Immature natural killer cell (primary cell): ENCODE measurements at regions not wholly inside any gene's neighbourhood (a gene's known extent, or its start where the extent isn't known, plus 50 kb on each side); places are given as distances from the start of the nearest gene placed in this dataset.

ENCODE experiments used
- DNase-seq, 3 donors: peaks; one replicate each; pipeline ENCODE4 v3.0.0; 2022; ENCODE audit warnings: mixed read lengths in 1 of 3
- H3K27ac Mint-ChIP-seq, 6 donors: one replicate each; pipeline ENCODE4 v1.8.0; 2020; ENCODE audit warnings: mixed read lengths in 6 of 6, mild to moderate bottlenecking in 5 of 6, inconsistent platforms in 4 of 6, moderate library complexity in 3 of 6
- H3K27me3 Mint-ChIP-seq, 3 donors: one replicate each; pipeline ENCODE4 v1.8.0; 2020 to 2021; ENCODE audit warnings: low read depth in 3 of 3, mild to moderate bottlenecking in 3 of 3, mixed read lengths in 3 of 3, moderate library complexity in 3 of 3, inconsistent platforms in 1 of 3
- H3K36me3 Mint-ChIP-seq, 3 donors: one replicate each; pipeline ENCODE4 v1.8.0; 2020; ENCODE audit warnings: mixed read lengths in 3 of 3, inconsistent platforms in 2 of 3, mild to moderate bottlenecking in 2 of 3
- H3K4me1 Mint-ChIP-seq, 2 donors: one replicate each; pipeline ENCODE4 v1.8.0; 2020; ENCODE audit warnings: inconsistent platforms in 2 of 2, mild to moderate bottlenecking in 2 of 2, mixed read lengths in 2 of 2, moderate library complexity in 1 of 2
- H3K4me3 Mint-ChIP-seq, 5 donors: one replicate each; pipeline ENCODE4 v1.8.0; 2020; ENCODE audit warnings: mild to moderate bottlenecking in 5 of 5, mixed read lengths in 5 of 5, inconsistent platforms in 3 of 5, moderate library complexity in 3 of 5
- H3K9me3 Mint-ChIP-seq, 6 donors: one replicate each; pipeline ENCODE4 v1.8.0; 2020; ENCODE audit warnings: mild to moderate bottlenecking in 6 of 6, mixed read lengths in 6 of 6, inconsistent platforms in 4 of 6, moderate library complexity in 3 of 6

DNA sequence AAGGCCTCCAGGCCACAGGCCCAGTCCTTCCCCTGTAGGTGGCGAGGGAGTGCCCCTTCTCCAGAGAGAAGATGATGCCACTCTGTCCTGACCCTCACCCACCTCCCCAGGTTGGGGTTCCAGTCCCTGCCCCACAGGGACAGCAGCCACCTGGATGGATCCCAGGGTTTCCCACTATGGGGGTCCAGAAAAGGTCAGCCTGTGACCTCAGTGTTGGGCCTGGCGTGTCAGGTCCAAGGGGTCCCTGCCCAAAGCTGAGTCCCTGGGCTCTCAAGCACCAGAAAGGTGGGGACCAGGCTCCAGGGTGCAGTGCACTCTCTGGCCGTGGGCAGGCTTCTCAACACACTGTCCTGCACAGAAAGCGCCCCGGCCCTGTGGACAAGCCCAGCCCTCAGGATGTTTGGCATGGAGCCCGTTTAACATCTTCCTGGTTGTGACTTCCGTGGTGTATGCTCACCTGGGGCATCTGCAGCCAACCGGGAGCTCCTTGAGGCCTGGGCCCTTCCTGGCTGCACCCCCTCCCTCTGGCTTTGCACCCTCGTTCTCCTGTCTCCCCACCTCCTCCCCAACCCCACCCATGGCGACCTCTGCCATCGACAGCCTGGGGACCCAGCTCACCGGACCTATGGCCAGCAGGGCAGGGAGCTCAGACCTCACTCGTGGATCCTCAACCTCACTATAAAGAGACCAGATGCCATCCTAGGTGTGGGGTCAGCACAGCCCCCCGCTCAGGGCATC is 58.3 kb upstream of the PPP2R2D start:
- Mint-ChIP-seq H3K27me3 (peaks cover 0 to 7% (median 0%) of the 10 kb centered on the region in 3 donors), H3K36me3 (no peaks in the 10 kb centered on the region), H3K27ac (no peak overlapping the region), H3K9me3 (no peaks in the 10 kb centered on the region), H3K4me3 (no peak overlapping the region), H3K4me1 (no peaks in the 10 kb centered on the region)
- DNase-seq = no peak

DNA sequence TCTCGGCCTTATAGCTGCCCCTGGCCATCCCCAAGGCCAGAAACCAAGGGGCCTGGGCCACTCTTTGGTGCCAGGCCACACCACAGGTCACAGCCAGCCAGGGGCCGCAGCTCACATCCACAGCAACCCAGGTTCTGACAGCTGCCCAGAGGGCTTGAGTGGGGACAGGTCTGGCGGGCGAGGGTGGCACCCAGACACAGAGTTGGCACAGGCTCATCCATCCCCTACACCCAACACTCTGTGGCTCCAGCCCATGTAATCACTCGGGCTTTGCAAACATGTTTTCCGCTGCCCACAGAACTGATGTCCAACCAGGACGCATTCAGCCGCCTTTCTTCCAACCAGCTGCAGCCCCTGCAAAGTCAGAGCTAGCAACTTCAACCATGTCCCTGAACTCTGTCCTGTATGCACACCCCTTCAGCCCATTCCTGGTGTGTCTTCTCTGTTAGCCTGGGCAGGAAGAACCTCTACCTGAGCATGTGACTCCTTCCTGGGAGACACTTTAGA is 57.7 kb upstream of the PPP2R2D start:
- no peaks in the 10 kb centered on the region for H3K36me3 Mint-ChIP-seq
- peaks cover 0 to 7% (median 0%) of the 10 kb centered on the region in 3 donors for H3K27me3 Mint-ChIP-seq
- H3K9me3 Mint-ChIP-seq = no peaks in the 10 kb centered on the region
- no peak overlapping the region for H3K27ac Mint-ChIP-seq
- no peak for DNase-seq
- H3K4me1 Mint-ChIP-seq = no peaks in the 10 kb centered on the region
- H3K4me3 Mint-ChIP-seq = no peak overlapping the region

DNA sequence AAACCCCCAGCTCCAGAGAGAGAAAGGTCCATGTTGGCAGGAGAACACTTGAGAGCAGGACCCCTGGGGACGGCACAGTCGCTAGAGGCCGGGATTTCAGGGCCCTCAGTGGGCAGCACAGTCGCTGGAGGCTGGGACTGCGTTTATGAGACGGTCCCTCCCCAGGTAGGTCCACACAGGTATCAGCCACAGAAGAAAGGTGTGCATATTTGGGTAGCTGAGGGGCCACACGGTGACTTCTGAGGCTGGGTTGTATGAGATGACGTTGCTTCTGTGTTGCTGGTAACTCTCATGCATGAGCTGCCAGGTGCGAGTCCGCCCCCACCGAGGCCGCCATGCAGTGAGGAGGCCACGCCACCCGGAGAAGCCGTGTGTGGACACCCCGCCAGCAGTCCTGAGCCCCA is 56.9 kb upstream of the PPP2R2D start:
- Mint-ChIP-seq H3K36me3 (no peaks in the 10 kb centered on the region), H3K27ac (no peak overlapping the region), H3K27me3 (peaks cover 0 to 7% (median 0%) of the 10 kb centered on the region in 3 donors), H3K4me3 (no peak overlapping the region), H3K4me1 (no peaks in the 10 kb centered on the region), H3K9me3 (no peaks in the 10 kb centered on the region)
- DNase-seq = no peak

DNA sequence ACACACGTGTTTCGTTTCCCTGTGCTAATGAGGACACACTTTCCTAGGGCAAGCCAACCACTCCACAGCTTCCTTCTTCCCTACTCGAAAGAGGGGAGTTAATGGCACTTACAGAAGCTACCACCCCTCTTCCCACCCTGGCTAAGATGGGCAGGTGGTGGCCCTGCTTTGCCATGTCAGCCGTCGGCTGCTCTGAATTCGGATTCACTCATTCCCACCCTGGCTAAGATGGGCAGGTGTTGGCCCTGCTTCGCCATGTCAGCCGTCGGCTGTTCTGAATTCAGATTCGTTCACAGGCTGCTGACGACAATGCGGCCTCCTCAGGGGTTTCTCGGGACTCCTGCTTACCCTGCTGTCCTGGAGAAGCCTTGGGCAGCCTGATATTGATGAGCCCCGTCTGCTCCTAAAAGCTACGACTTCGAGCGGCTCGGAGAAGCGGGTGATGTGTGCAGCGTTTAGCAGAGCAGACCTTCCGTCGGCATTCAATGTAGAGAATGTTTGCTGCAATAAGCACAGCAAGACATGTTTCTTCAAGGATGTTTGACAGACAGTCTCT is 56.2 kb upstream of the PPP2R2D start:
- no peak overlapping the region for H3K27ac Mint-ChIP-seq
- peaks cover 0 to 7% (median 0%) of the 10 kb centered on the region in 3 donors for H3K27me3 Mint-ChIP-seq
- no peak for DNase-seq
- no peaks in the 10 kb centered on the region for H3K4me1 Mint-ChIP-seq
- H3K4me3 Mint-ChIP-seq = no peak overlapping the region
- no peaks in the 10 kb centered on the region for H3K36me3 Mint-ChIP-seq
- H3K9me3 Mint-ChIP-seq = no peaks in the 10 kb centered on the region

DNA sequence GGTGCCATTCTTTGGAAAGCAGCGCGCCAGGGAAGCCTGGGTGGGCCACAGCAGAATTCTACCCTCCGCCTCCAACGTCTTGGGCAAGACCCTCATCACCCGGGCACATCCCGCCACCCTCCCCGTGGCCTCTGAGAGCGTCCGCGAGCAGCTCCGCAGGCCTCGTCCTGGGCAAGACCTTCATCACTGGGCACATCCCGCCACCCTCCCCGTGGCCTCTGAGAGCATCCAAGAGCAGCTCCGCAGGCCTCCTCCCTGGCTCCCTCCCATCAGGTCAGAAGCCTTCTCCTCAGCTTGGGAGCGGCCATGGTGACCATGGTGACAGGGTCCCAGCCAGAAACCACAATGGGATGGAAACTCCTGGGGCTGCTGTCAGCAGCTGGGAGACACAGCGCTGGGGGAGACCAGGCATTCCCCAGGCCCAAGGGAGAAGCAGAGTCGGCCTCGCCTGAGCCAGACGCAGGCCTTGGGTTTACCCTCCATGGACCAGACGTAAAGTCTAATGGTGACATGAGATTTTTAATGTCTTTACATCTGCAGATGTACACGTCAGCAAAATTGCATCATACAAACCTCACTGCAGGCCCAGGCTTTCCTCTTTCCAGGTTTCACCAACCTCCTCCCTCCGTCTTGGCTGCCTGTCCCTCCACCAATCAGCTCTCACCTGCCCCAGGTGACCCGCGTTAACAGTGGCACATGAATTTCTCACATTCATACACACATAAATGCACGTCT is 55.1 kb upstream of the PPP2R2D start:
- Mint-ChIP-seq H3K36me3 (no peaks in the 10 kb centered on the region), H3K27ac (no peak overlapping the region)

DNA sequence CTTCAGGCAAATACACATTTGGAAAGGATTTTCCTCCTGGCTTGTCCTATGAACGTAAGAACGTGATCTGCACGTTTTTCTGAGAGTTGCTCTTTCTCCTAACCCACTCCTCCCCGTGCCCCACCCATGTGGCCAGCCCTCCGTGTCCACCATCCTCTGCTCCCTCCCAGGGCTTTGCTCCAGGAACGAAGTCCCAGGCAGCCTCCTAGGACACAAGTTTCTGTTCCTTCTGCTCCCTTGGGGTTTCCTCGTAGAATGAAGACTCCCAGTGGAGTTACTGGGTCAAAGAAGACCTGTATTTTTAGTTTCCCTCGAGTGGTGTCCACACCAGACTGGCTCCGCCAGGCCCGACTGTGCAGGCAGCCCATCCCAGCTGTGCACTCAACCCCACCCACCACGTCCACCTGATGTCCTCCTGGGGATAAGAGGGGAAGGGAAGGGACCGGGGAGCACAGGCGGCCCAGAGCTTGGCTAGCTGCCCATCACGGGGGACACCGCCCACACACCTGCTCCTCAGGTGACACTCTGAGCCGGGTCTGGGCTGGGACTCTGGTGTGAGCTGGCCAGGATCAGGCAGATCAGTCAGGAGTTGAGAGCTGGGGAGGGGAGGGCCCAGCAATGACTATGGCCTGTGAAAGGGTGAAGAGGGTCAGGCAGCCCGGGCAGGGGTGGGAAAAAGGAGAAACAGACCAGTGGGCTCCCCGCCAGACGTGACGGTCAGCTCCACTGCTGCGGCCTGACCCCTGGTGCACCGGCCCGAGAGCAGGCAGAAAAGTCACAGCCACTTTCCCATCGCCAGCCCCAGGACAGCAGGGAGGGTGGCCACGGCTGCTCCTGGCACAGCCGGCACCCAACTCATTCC is 54.3 kb upstream of the PPP2R2D start:
- H3K36me3 Mint-ChIP-seq = no peaks in the 10 kb centered on the region
- peaks cover 0 to 11% (median 0%) of the 10 kb centered on the region in 3 donors for H3K27me3 Mint-ChIP-seq
- H3K27ac Mint-ChIP-seq = no peak overlapping the region
- H3K4me1 Mint-ChIP-seq = no peaks in the 10 kb centered on the region
- H3K9me3 Mint-ChIP-seq = no peaks in the 10 kb centered on the region
- H3K4me3 Mint-ChIP-seq = no peak overlapping the region
- DNase-seq = no peak

More for the DNA sequence above, 55.1 kb upstream of the PPP2R2D start:
- Mint-ChIP-seq H3K4me1 (no peaks in the 10 kb centered on the region), H3K27me3 (peaks cover 0 to 7% (median 0%) of the 10 kb centered on the region in 3 donors), H3K9me3 (no peaks in the 10 kb centered on the region), H3K4me3 (no peak overlapping the region)
- DNase-seq = no peak

DNA sequence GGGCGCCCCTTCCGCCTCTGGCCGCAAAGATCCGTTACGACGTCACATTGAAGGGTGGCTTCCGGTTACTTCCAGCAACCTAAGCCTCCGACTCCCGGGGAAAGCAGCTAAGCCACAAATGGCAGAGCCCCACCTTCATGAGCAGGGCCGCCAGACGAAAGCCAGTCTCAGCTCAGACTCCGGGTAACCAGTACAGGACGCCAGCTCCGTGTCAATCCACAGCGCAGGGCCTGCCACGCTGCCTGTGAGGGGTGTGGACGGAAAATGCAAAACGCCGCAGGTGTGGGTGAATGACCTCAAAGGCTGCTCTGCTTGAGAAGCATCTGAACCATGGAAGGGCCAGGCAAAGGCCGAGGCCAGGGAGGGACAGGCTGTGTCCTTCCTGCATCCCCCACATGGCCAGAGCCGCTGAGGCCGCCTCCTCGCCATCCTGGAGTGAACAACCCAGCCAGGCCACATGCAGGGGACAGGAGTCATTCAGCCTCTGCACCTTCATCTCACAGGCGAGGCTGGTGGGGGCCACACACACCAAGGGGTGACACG is 53.5 kb upstream of the PPP2R2D start:
- no peak overlapping the region for H3K4me3 Mint-ChIP-seq
- peaks cover 0 to 11% (median 0%) of the 10 kb centered on the region in 3 donors for H3K27me3 Mint-ChIP-seq
- no peaks in the 10 kb centered on the region for H3K36me3 Mint-ChIP-seq
- no peak for DNase-seq
- no peak overlapping the region for H3K27ac Mint-ChIP-seq
- no peaks in the 10 kb centered on the region for H3K4me1 Mint-ChIP-seq
- no peaks in the 10 kb centered on the region for H3K9me3 Mint-ChIP-seq

DNA sequence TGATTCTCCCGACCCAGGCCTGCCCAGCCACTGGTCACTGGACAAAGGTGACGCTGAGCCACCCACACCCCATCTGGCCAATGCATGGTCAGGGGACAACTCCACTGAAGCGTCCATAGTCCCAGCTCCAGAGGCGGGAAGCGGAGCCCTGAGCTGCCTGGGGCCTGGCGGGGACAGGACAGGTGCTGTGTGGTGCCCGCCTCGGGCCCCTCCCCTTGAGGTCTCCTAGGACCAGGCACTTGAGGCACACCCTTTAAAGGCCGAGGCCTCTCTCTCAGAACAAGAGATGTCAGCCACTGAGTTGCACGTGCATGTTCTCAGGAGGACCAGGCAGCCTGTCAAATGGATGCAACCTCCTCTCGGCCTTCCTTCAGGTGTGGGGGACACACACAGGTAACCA is 52.5 kb upstream of the PPP2R2D start:
- no peaks in the 10 kb centered on the region for H3K4me1 Mint-ChIP-seq
- DNase-seq = no peak
- H3K4me3 Mint-ChIP-seq = no peak overlapping the region
- H3K9me3 Mint-ChIP-seq = no peaks in the 10 kb centered on the region
- H3K27ac Mint-ChIP-seq = no peak overlapping the region
- H3K27me3 Mint-ChIP-seq = peaks cover 0 to 11% (median 0%) of the 10 kb centered on the region in 3 donors
- no peaks in the 10 kb centered on the region for H3K36me3 Mint-ChIP-seq

DNA sequence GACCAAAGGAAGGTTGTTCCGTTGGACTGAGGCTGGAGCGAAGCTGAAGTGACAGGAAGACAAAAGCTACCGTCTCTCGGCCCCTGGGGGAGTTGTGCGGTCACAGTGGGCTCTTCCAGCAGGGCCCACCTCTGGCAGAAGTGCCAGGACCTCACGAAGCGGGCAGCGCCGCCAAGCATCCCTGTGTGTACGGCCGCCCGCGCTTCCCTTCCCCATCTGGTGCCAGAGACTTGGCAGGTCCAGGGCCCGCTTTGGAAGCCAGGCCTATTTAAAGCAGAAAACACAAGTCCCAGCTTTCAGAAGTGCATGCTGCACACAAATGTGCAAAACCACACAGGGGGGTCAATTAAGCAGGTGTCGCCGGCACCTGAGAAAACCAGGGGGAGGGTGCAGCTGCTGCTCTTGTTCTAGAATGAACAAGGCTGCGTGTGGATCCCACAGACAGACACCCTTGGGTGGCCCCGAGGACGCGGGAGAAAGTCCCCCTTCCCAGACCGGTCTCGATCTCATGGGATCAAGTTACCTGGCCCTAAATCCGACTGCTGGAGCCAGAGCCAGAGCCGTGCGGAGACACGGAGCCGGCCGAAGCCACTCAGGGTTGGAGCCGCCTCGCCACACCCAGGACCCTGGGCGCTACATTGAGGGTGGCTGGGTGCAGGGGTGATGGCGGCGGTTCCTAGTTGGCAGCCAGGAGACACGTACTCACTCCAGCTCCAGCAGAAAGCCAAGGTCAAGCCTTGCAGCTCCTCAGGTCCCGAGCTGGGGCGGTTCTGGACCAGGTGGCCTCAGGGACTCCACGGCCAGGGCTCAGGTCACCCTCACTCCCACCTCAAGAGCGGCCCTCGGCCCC is 51.8 kb upstream of the PPP2R2D start:
- no peak for DNase-seq
- Mint-ChIP-seq H3K4me3 (no peak overlapping the region), H3K27me3 (peaks cover 0 to 8% (median 0%) of the 10 kb centered on the region in 3 donors), H3K9me3 (no peaks in the 10 kb centered on the region), H3K27ac (no peak overlapping the region), H3K4me1 (no peaks in the 10 kb centered on the region), H3K36me3 (no peaks in the 10 kb centered on the region)

DNA sequence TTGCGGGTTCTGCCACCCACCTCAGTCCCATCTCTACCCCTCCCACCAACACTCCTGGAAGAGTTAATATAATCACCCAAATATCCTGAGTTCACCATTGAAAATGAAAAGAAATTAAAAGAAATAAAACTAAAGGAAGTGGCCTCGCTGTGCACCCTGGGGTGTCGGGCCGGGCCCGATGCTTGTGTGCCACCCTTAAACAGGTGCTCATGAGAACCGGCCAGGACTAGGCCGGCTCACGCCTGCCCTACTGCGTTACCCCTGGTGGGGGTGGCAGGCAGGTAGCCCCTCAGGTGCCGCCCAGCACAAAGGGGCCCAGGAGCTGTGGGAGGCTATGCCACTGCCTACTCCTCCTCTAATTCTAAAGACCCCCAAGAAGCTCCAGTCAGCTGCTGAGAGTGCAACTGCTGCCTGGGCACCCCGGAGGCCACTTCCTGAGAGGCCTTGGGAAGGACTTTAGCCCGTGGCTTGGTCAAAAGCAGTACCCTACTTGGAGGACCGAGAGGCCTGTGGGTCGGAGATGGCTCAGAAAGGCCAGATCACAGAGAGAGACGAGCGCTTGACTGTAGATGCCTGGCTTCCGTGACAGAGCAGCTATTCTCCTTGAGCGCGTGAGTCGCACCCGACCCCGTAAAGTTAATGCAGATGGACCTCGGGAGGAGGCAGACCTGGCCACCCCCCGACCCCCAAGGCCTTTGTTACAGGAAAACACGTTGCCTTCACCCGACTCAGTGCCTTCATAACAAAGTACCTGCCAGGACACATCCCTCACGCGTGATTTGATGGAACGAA is 51.0 kb upstream of the PPP2R2D start:
- Mint-ChIP-seq H3K4me3 (no peak overlapping the region), H3K9me3 (no peaks in the 10 kb centered on the region), H3K4me1 (no peaks in the 10 kb centered on the region), H3K36me3 (no peaks in the 10 kb centered on the region), H3K27ac (no peak overlapping the region), H3K27me3 (peaks cover 0 to 8% (median 0%) of the 10 kb centered on the region in 3 donors)
- no peak for DNase-seq

DNA sequence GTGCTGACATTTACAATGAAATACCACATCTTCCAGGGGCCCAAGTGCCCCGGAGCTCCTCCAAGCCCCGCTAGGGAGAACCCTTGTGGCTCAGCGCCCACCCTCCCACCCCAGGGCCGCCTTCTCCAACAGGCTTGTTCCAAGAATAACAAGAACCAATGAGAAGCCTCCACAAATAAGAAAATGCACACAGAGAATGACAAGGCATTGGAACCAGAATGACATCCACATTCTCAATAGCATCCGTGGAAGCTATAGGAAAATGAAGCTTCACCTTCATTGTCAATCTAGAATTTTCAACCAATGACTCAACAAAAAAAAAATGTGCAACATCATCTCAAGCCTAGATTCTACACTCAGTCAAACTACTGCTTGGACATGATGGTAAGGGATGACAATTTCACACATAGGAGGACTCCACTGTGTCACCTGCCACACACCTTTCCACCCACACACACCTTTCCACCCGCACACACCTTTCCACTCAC is 50.4 kb upstream of the PPP2R2D start:
- no peak overlapping the region for H3K4me3 Mint-ChIP-seq
- no peaks in the 10 kb centered on the region for H3K9me3 Mint-ChIP-seq
- H3K27me3 Mint-ChIP-seq = peaks cover 0 to 8% (median 0%) of the 10 kb centered on the region in 3 donors
- DNase-seq = no peak
- H3K4me1 Mint-ChIP-seq = no peaks in the 10 kb centered on the region
- no peak overlapping the region for H3K27ac Mint-ChIP-seq
- H3K36me3 Mint-ChIP-seq = no peaks in the 10 kb centered on the region
